ENCODE measurements at regions not wholly inside any gene's neighbourhood (a gene's known extent, or its start where the extent isn't known, plus 50 kb on each side); places are given as distances from the start of the nearest gene placed in this dataset.

- no peak overlapping the region for H3K27ac ChIP-seq (ENCODE audit: low read depth in 2 of 2, low read length in 2 of 2)
- intact Hi-C loops (cut with DNase I): no loop called here
- H3K36me3 ChIP-seq (ENCODE audit: control insufficient read depth in 2 of 3, insufficient read depth in 3 of 3, low read length in 3 of 3): no peaks in the 10 kb centered on the region
- no peak overlapping the region for H3K4me3 ChIP-seq (ENCODE audit: low read length in 3 of 3)
- FAIRE-seq (no peak), DNase-seq (no peak)
- no peak overlapping the region for H3K9ac ChIP-seq (ENCODE audit: low read length in 3 of 3)
- H3K4me1 ChIP-seq (ENCODE audit: control insufficient read depth in 2 of 3, insufficient read depth in 2 of 3, low read depth in 1 of 3, low read length in 3 of 3): no peaks in the 10 kb centered on the region
- H3K27me3 ChIP-seq (ENCODE audit: control insufficient read depth, insufficient read depth, low read length): no peaks in the 10 kb centered on the region
- H3K9me3 ChIP-seq (ENCODE audit: control insufficient read depth in 2 of 3, insufficient read depth in 1 of 3, low read length in 3 of 3): no peaks in the 10 kb centered on the region
- no peak for TF ChIP-seq CTCF (IDR thresholded peaks at IDR 0.05; ENCODE audit: borderline replicate concordance, extremely low read depth, insufficient read depth)
Observed at GRCh38 chr4:98816816-98817215, 112.1 kb downstream of the EIF4E start.

- Histone ChIP-seq H3K9ac (ENCODE audit: low read length in 3 of 3) (no peak overlapping the region), H3K27me3 (ENCODE audit: control insufficient read depth, insufficient read depth, low read length) (no peaks in the 10 kb centered on the region), H3K4me1 (ENCODE audit: control insufficient read depth in 2 of 3, insufficient read depth in 2 of 3, low read depth in 1 of 3, low read length in 3 of 3) (no peaks in the 10 kb centered on the region), H3K9me3 (ENCODE audit: control insufficient read depth in 2 of 3, insufficient read depth in 1 of 3, low read length in 3 of 3) (no peaks in the 10 kb centered on the region), H3K4me3 (ENCODE audit: low read length in 3 of 3) (no peak overlapping the region), H3K27ac (ENCODE audit: low read depth in 2 of 2, low read length in 2 of 2) (no peak overlapping the region), H3K36me3 (ENCODE audit: control insufficient read depth in 2 of 3, insufficient read depth in 3 of 3, low read length in 3 of 3) (no peaks in the 10 kb centered on the region)
- FAIRE-seq (no peak), DNase-seq (no peak)
- no peak for TF ChIP-seq CTCF (IDR thresholded peaks at IDR 0.05; ENCODE audit: borderline replicate concordance, extremely low read depth, insufficient read depth)
- intact Hi-C loops (cut with DNase I): no loop called here
Observed at GRCh38 chr4:98816386-98816785, 112.5 kb downstream of the EIF4E start.

GRCh38 chr4:98804403-98804802 lies 124.5 kb downstream of the EIF4E start:
- H3K27me3 ChIP-seq (ENCODE audit: control insufficient read depth, insufficient read depth, low read length): no peaks in the 10 kb centered on the region
- H3K36me3 ChIP-seq (ENCODE audit: control insufficient read depth in 2 of 3, insufficient read depth in 3 of 3, low read length in 3 of 3): no peaks in the 10 kb centered on the region
- H3K27ac ChIP-seq (ENCODE audit: low read depth in 2 of 2, low read length in 2 of 2): no peak overlapping the region
- FAIRE-seq (no peak), DNase-seq (no peak)
- H3K4me3 ChIP-seq (ENCODE audit: low read length in 3 of 3): no peak overlapping the region
- H3K9me3 ChIP-seq (ENCODE audit: control insufficient read depth in 2 of 3, insufficient read depth in 1 of 3, low read length in 3 of 3): no peaks in the 10 kb centered on the region
- no peak overlapping the region for H3K9ac ChIP-seq (ENCODE audit: low read length in 3 of 3)
- no peak for TF ChIP-seq CTCF (IDR thresholded peaks at IDR 0.05; ENCODE audit: borderline replicate concordance, extremely low read depth, insufficient read depth)
- intact Hi-C loops (cut with DNase I): no loop called here
- H3K4me1 ChIP-seq (ENCODE audit: control insufficient read depth in 2 of 3, insufficient read depth in 2 of 3, low read depth in 1 of 3, low read length in 3 of 3): no peaks in the 10 kb centered on the region

- no peak overlapping the region for H3K4me3 ChIP-seq (ENCODE audit: low read length in 3 of 3)
- no peak for FAIRE-seq
- intact Hi-C loops (cut with DNase I): no loop called here
Observed at GRCh38 chr4:98803251-98803650, 125.7 kb downstream of the EIF4E start.

More at GRCh38 chr4:98803251-98803650, 125.7 kb downstream of the EIF4E start:
- H3K4me1 ChIP-seq (ENCODE audit: control insufficient read depth in 2 of 3, insufficient read depth in 2 of 3, low read depth in 1 of 3, low read length in 3 of 3): no peaks in the 10 kb centered on the region
- no peaks in the 10 kb centered on the region for H3K36me3 ChIP-seq (ENCODE audit: control insufficient read depth in 2 of 3, insufficient read depth in 3 of 3, low read length in 3 of 3)
- H3K9ac ChIP-seq (ENCODE audit: low read length in 3 of 3): no peak overlapping the region
- no peak overlapping the region for H3K27ac ChIP-seq (ENCODE audit: low read depth in 2 of 2, low read length in 2 of 2)
- H3K9me3 ChIP-seq (ENCODE audit: control insufficient read depth in 2 of 3, insufficient read depth in 1 of 3, low read length in 3 of 3): no peaks in the 10 kb centered on the region
- no peak for TF ChIP-seq CTCF (IDR thresholded peaks at IDR 0.05; ENCODE audit: borderline replicate concordance, extremely low read depth, insufficient read depth)
- H3K27me3 ChIP-seq (ENCODE audit: control insufficient read depth, insufficient read depth, low read length): no peaks in the 10 kb centered on the region
- DNase-seq: no peak
